HCT116 (cell line): ENCODE measurements at regions not wholly inside any gene's neighbourhood (a gene's known extent, or its start where the extent isn't known, plus 50 kb on each side); places are given as distances from the start of the nearest gene placed in this dataset.

Experiments used
- ATAC-seq: fragments of 200-7000 bp; cut with Tn5 transposase; 2 replicates; pipeline ENCODE4 v1.9.1; 2020; ENCODE audit warnings: mild to moderate bottlenecking, moderate library complexity
- BruUV-seq: library from RNA; stranded (reverse); fragments of 400-500 nt; replicated peaks from 2 replicates; lab custom pipeline; 2021; lab: Mats Ljungman, UMichigan
- CTCF ChIA-PET: fragments of 300-600 bp; sonication (Branson Sonifier 250); formaldehyde crosslinking; loops from one replicate; lab custom pipeline; 2021; ENCODE audit warnings: antibody characterized with exemption; lab: Charles Lee
- POLR2A ChIA-PET: fragments of 300-600, 350-600 bp; sonication (Branson Sonifier 250); formaldehyde crosslinking; loops from one replicate; lab custom pipeline; 2021; ENCODE audit warnings: antibody characterized with exemption; lab: Charles Lee
- RAD21 ChIA-PET, 2 experiments: fragments of 300-600 bp; sonication (Branson Sonifier 250); formaldehyde crosslinking; loops; one replicate each; lab custom pipeline; 2023; ENCODE audit warnings: low total read pairs in 2 of 2; ENCODE audit not compliant: uncharacterized antibody in 2 of 2, unreplicated experiment in 2 of 2, low non-redundant PET in 1 of 2; lab: Charles Lee
- DNase-seq: peaks from one replicate; pipeline ENCODE4 v3.0.0-alpha.2; 2010; ENCODE audit warnings: low read depth, low spot score
- H2AFZ ChIP-seq: fragments of 200-600 bp; shearing (Covaris generic), sonication (generic); 2 replicates; pipeline ENCODE4 v1.6.1; 2017; ENCODE audit warnings: low read depth, mixed run types, mixed read lengths, antibody characterized with exemption, low read length; ENCODE audit not compliant: poor library complexity, severe bottlenecking
- H3K27ac ChIP-seq: 2 replicates; pipeline ENCODE4 v1.5.1; 2012; ENCODE audit warnings: low read depth, low read length
- H3K27me3 ChIP-seq: fragments of 200-600 bp; sonication (generic); 2 replicates; pipeline ENCODE4 v1.6.1; 2016; ENCODE audit warnings: mixed run types, low read length, mixed read lengths; ENCODE audit not compliant: insufficient read depth
- H3K36me3 ChIP-seq, 2 experiments: fragments of 200-500 bp in 1 of 2; fragments of 200-600 bp in 1 of 2; sonication (Bioruptor generic) in 1 of 2; sonication (generic) in 1 of 2; 2 replicates each; pipeline versions ENCODE4 v1.5.1 to v1.6.1; 2014 to 2016; ENCODE audit warnings: low read length in 2 of 2, inconsistent platforms in 1 of 2, mixed read lengths in 1 of 2, mixed run types in 1 of 2; ENCODE audit not compliant: insufficient read depth in 2 of 2, control insufficient read depth in 1 of 2
- H3K4me1 ChIP-seq, 2 experiments: fragments of 200-600 bp in 1 of 2; sonication (generic) in 1 of 2; 2 replicates each; pipeline versions ENCODE4 v1.5.1 to v1.6.1; 2012 to 2017; ENCODE audit warnings: low read length in 2 of 2, inconsistent platforms in 1 of 2, mild to moderate bottlenecking in 1 of 2, mixed read lengths in 1 of 2, mixed run types in 1 of 2, moderate library complexity in 1 of 2; ENCODE audit not compliant: insufficient read depth in 2 of 2, control insufficient read depth in 1 of 2
- H3K4me2 ChIP-seq: fragments of 200-600 bp; sonication (generic); 2 replicates; pipeline ENCODE4 v1.6.1; 2017; ENCODE audit warnings: mixed run types, low read length, mixed read lengths
- H3K4me3 ChIP-seq, 2 experiments: fragments of 200-600 bp in 1 of 2; sonication (generic) in 1 of 2; replicated peaks in 1 of 2; 2 replicates each; pipeline ENCODE4 v1.5.1; 2011 to 2016; ENCODE audit warnings: low read length in 2 of 2, control low read depth in 1 of 2, low read depth in 1 of 2, mild to moderate bottlenecking in 1 of 2, mixed read lengths in 1 of 2, mixed run types in 1 of 2
- H3K79me2 ChIP-seq: fragments of 200-600 bp; sonication (generic); 2 replicates; pipeline ENCODE4 v1.6.1; 2017; ENCODE audit warnings: mild to moderate bottlenecking, mixed run types, low read length, moderate library complexity, mixed read lengths; ENCODE audit not compliant: insufficient read depth
- H3K9ac ChIP-seq: fragments of 200-600 bp; sonication (generic); 2 replicates; pipeline ENCODE4 v1.6.1; 2016; ENCODE audit warnings: low read length, mixed read lengths
- H3K9me2 ChIP-seq: fragments of 200-600 bp; sonication (generic), shearing (Covaris generic); 2 replicates; pipeline ENCODE4 v1.6.1; 2017; ENCODE audit warnings: mixed run types, mild to moderate bottlenecking, moderate library complexity; ENCODE audit not compliant: insufficient read depth
- H3K9me3 ChIP-seq, 2 experiments: fragments of 200-500 bp in 1 of 2; fragments of 200-600 bp in 1 of 2; sonication (Bioruptor generic) in 1 of 2; sonication (generic) in 1 of 2; 2 replicates each; pipeline ENCODE4 v1.6.1; 2014 to 2017; ENCODE audit warnings: low read length in 2 of 2, mixed read lengths in 2 of 2, inconsistent platforms in 1 of 2, low read depth in 1 of 2, mild to moderate bottlenecking in 1 of 2, mixed run types in 1 of 2, moderate library complexity in 1 of 2; ENCODE audit not compliant: control insufficient read depth in 1 of 2, insufficient read depth in 1 of 2
- H4K20me1 ChIP-seq: fragments of 200-600 bp; sonication (generic), shearing (Covaris generic); 2 replicates; pipeline ENCODE4 v1.6.1; 2017; ENCODE audit warnings: mixed run types, mild to moderate bottlenecking, moderate library complexity; ENCODE audit not compliant: insufficient read depth
- CBX3 ChIP-seq: IDR thresholded peaks from 2 replicates; pipeline ENCODE4 v1.6.1; 2012; ENCODE audit warnings: low read depth
- ELF1 ChIP-seq: IDR thresholded peaks from 2 replicates; pipeline ENCODE4 v1.6.1; 2012; ENCODE audit warnings: low read depth, borderline replicate concordance
- POLR2A ChIP-seq: IDR thresholded peaks from 2 replicates; pipeline ENCODE4 v1.7.0; 2011; ENCODE audit warnings: borderline replicate concordance; ENCODE audit not compliant: insufficient read depth, insufficient read length; ENCODE audit errors: extremely low read depth
- SIN3A ChIP-seq: IDR thresholded peaks from 2 replicates; pipeline ENCODE4 v1.6.1; 2012; ENCODE audit warnings: low read depth
- SP1 ChIP-seq: IDR thresholded peaks from 2 replicates; pipeline ENCODE4 v1.6.1; 2012; ENCODE audit warnings: low read depth
- ZFX ChIP-seq: fragments of 450-650 bp; IDR thresholded peaks from 2 replicates; pipeline ENCODE4 v1.6.1; 2017
- intact Hi-C: fragments of 100-400 bp; cut with micrococcal nuclease; formaldehyde crosslinking; loops from 2 replicates; pipeline ENCODE4 v1.10.0; 2022
- TF ChIP-seq, protein P1 (sequence below): IDR thresholded peaks from 2 replicates; pipeline ENCODE4 v1.6.1; 2012; ENCODE audit warnings: low read depth

GRCh38 chr2:238644095-238645081 lies 203.5 kb upstream of the TWIST2 start (continued):
- TF ChIP-seq ELF1, result no peak
- TF ChIP-seq, protein P1, sequence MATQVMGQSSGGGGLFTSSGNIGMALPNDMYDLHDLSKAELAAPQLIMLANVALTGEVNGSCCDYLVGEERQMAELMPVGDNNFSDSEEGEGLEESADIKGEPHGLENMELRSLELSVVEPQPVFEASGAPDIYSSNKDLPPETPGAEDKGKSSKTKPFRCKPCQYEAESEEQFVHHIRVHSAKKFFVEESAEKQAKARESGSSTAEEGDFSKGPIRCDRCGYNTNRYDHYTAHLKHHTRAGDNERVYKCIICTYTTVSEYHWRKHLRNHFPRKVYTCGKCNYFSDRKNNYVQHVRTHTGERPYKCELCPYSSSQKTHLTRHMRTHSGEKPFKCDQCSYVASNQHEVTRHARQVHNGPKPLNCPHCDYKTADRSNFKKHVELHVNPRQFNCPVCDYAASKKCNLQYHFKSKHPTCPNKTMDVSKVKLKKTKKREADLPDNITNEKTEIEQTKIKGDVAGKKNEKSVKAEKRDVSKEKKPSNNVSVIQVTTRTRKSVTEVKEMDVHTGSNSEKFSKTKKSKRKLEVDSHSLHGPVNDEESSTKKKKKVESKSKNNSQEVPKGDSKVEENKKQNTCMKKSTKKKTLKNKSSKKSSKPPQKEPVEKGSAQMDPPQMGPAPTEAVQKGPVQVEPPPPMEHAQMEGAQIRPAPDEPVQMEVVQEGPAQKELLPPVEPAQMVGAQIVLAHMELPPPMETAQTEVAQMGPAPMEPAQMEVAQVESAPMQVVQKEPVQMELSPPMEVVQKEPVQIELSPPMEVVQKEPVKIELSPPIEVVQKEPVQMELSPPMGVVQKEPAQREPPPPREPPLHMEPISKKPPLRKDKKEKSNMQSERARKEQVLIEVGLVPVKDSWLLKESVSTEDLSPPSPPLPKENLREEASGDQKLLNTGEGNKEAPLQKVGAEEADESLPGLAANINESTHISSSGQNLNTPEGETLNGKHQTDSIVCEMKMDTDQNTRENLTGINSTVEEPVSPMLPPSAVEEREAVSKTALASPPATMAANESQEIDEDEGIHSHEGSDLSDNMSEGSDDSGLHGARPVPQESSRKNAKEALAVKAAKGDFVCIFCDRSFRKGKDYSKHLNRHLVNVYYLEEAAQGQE, result no peak
- TF ChIP-seq, all 23 proteins: peak for 7

DNA sequence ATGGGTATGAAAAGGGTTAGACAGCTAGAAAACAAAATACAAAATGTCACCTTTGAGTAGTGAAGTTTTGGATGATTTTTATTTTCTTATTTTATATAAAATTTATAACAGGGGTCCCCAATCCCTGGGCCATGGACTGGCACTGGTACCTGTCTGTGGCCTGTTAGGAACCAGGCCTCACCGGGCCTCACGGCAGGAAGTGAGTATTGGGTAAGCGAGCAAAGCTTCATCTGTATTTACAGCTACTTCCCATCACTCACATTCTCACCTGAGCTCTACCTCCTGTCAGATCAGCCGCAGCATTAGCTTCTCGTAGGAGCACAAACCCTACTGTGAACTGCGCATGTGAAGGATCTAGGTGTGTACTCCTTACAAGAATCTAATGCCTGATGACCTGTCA lies 202.8 kb upstream of the TWIST2 start:
- Histone ChIP-seq H2AFZ (peak overlapping the region; percentile 96), H3K9ac (no peak overlapping the region), H3K36me3 (no peaks in the 10 kb centered on the region), H3K9me2 (no peaks in the 10 kb centered on the region), H3K4me2 (peak overlapping the region; percentile 73), H3K27me3 (no peaks in the 10 kb centered on the region)
- no TSS peak for BruUV-seq
- no peak for ATAC-seq
- DNase-seq, result no peak
- TF ChIP-seq CBX3 (no peak), SP1 (no peak), SIN3A (no peak), POLR2A (no peak), ZFX (no peak)
- TF ChIP-seq, protein P1, result no peak
- TF ChIP-seq, all 23 proteins: peak for 0
- Histone ChIP-seq H4K20me1 (no peaks in the 10 kb centered on the region), H3K4me3 (no peak overlapping the region), H3K79me2 (no peaks in the 10 kb centered on the region), H3K27ac (no peak overlapping the region), H3K4me1 (peaks cover 9 to 21% of the 10 kb centered on the region in 2 experiments), H3K9me3 (no peaks in the 10 kb centered on the region)
- POLR2A ChIA-PET, result no interaction called here
- RAD21 ChIA-PET, result no interaction called here
- intact Hi-C loops, result no loop called here
- CTCF ChIA-PET, result no interaction called here
